ENCODE measurements at regions not wholly inside any gene's neighbourhood (a gene's known extent, or its start where the extent isn't known, plus 50 kb on each side); places are given as distances from the start of the nearest gene placed in this dataset.

- TF ChIP-seq, protein P1, sequence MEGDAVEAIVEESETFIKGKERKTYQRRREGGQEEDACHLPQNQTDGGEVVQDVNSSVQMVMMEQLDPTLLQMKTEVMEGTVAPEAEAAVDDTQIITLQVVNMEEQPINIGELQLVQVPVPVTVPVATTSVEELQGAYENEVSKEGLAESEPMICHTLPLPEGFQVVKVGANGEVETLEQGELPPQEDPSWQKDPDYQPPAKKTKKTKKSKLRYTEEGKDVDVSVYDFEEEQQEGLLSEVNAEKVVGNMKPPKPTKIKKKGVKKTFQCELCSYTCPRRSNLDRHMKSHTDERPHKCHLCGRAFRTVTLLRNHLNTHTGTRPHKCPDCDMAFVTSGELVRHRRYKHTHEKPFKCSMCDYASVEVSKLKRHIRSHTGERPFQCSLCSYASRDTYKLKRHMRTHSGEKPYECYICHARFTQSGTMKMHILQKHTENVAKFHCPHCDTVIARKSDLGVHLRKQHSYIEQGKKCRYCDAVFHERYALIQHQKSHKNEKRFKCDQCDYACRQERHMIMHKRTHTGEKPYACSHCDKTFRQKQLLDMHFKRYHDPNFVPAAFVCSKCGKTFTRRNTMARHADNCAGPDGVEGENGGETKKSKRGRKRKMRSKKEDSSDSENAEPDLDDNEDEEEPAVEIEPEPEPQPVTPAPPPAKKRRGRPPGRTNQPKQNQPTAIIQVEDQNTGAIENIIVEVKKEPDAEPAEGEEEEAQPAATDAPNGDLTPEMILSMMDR (conservative IDR thresholded peaks at IDR 0.05; ENCODE audit: low read length), result no peak
- TF ChIP-seq EZH2phosphoT487 (IDR thresholded peaks at IDR 0.05; ENCODE audit: borderline replicate concordance, low read depth, low read length), result no peak
Observed at GRCh38 chr5:176721509-176721908, 74.2 kb downstream of the TSPAN17 start.
